Natural killer cell (primary cell): ENCODE measurements at regions not wholly inside any gene's neighbourhood (a gene's known extent, or its start where the extent isn't known, plus 50 kb on each side); places are given as distances from the start of the nearest gene placed in this dataset.
"Not testable (repeated sequence)": the region's sequence is repeated elsewhere in the genome, so short reads cannot be mapped to it uniquely, and the experiment has no call there.

Experiments
- ATAC-seq, 3 donors: fragments of 150-1000 bp in 2 of 3; fragments of 200-7000 bp in 1 of 3; cut with Tn5 transposase; 1 replicate in 1 of 3; 2 replicates in 2 of 3; pipeline ENCODE4 v1.10.0; 2021; ENCODE audit warnings: mild to moderate bottlenecking in 2 of 3, moderate library complexity in 2 of 3
- DNase-seq, 2 donors: peaks; one replicate each; pipeline versions ENCODE4 v3.0.0 to v3.0.0-alpha.2; 2013 to 2021; ENCODE audit warnings: mixed read lengths in 1 of 2
- H3K27ac ChIP-seq: one replicate; pipeline ENCODE4 v1.5.1; 2013; ENCODE audit warnings: mild to moderate bottlenecking, low read length
- H3K27me3 ChIP-seq: one replicate; pipeline ENCODE4 v1.6.1; 2013; ENCODE audit warnings: low read length; ENCODE audit not compliant: control insufficient read depth, insufficient read depth
- H3K36me3 ChIP-seq: one replicate; pipeline ENCODE4 v1.6.1; 2013; ENCODE audit warnings: low read length; ENCODE audit not compliant: control insufficient read depth, insufficient read depth
- H3K4me1 ChIP-seq: one replicate; pipeline ENCODE4 v1.6.1; 2013; ENCODE audit warnings: low read length; ENCODE audit not compliant: control insufficient read depth, insufficient read depth
- H3K4me3 ChIP-seq: one replicate; pipeline ENCODE4 v1.5.1; 2013; ENCODE audit warnings: low read length
- H3K9me3 ChIP-seq: one replicate; pipeline ENCODE4 v1.6.1; 2013; ENCODE audit warnings: low read length; ENCODE audit not compliant: control insufficient read depth, insufficient read depth
- H3K27ac Mint-ChIP-seq, 2 donors: one replicate each; pipeline ENCODE4 v1.8.0; 2022; ENCODE audit warnings: mild to moderate bottlenecking in 2 of 2, mixed read lengths in 2 of 2, moderate library complexity in 1 of 2
- H3K27me3 Mint-ChIP-seq, 2 donors: one replicate each; pipeline ENCODE4 v1.8.0; 2022; ENCODE audit warnings: low read depth in 2 of 2, mixed read lengths in 2 of 2
- H3K36me3 Mint-ChIP-seq: one replicate; pipeline ENCODE4 v1.8.0; 2022; ENCODE audit warnings: mixed read lengths
- H3K4me1 Mint-ChIP-seq, 2 donors: one replicate each; pipeline ENCODE4 v1.8.0; 2022; ENCODE audit warnings: mixed read lengths in 2 of 2
- H3K4me3 Mint-ChIP-seq: one replicate; pipeline ENCODE4 v1.8.0; 2022; ENCODE audit warnings: mild to moderate bottlenecking, moderate library complexity, mixed read lengths
- H3K9me3 Mint-ChIP-seq, 2 donors: one replicate each; pipeline ENCODE4 v1.8.0; 2022; ENCODE audit warnings: mixed read lengths in 2 of 2
- WGBS: methylation state at CpG from one replicate; pipeline ENCODE4 v1.1.7; 2013; ENCODE audit warnings: missing lambda C conversion rate; ENCODE audit not compliant: insufficient coverage; 5-methylcytosine and 5-hydroxymethylcytosine counted together
- intact Hi-C: fragments of 100-400 bp; cut with micrococcal nuclease; formaldehyde crosslinking; loops from one replicate; pipeline ENCODE4 v1.14.2; 2022
- TF ChIP-seq, protein P1 (sequence below): fragments of 200-600 bp; IDR thresholded peaks from one replicate; pipeline ENCODE4 v1.8.0; 2022; ENCODE audit warnings: antibody characterized with exemption

- DNase-seq (no peak), ATAC-seq (no peak)
- Histone ChIP-seq H3K27ac (no peak overlapping the region), H3K36me3 (no peaks in the 10 kb centered on the region), H3K4me1 (no peaks in the 10 kb centered on the region), H3K4me3 (no peak overlapping the region), H3K27me3 (no peaks in the 10 kb centered on the region), H3K9me3 (no peaks in the 10 kb centered on the region)
- intact Hi-C loops, result no loop called here
- Mint-ChIP-seq H3K9me3 (peaks cover 3 to 4% of the 10 kb centered on the region in 2 donors), H3K4me1 (no peaks in the 10 kb centered on the region), H3K27me3 (no peaks in the 10 kb centered on the region), H3K4me3 (no peak overlapping the region), H3K27ac (no peak overlapping the region), H3K36me3 (no peaks in the 10 kb centered on the region)
- WGBS, result 81% methylated on average over 2 of the region's 4 CpGs
- TF ChIP-seq, protein P1, sequence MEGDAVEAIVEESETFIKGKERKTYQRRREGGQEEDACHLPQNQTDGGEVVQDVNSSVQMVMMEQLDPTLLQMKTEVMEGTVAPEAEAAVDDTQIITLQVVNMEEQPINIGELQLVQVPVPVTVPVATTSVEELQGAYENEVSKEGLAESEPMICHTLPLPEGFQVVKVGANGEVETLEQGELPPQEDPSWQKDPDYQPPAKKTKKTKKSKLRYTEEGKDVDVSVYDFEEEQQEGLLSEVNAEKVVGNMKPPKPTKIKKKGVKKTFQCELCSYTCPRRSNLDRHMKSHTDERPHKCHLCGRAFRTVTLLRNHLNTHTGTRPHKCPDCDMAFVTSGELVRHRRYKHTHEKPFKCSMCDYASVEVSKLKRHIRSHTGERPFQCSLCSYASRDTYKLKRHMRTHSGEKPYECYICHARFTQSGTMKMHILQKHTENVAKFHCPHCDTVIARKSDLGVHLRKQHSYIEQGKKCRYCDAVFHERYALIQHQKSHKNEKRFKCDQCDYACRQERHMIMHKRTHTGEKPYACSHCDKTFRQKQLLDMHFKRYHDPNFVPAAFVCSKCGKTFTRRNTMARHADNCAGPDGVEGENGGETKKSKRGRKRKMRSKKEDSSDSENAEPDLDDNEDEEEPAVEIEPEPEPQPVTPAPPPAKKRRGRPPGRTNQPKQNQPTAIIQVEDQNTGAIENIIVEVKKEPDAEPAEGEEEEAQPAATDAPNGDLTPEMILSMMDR, result no peak
These were observed 91.1 kb upstream of the CDH2 start for GRCh38 chr18:28267878-28268625.

DNA sequence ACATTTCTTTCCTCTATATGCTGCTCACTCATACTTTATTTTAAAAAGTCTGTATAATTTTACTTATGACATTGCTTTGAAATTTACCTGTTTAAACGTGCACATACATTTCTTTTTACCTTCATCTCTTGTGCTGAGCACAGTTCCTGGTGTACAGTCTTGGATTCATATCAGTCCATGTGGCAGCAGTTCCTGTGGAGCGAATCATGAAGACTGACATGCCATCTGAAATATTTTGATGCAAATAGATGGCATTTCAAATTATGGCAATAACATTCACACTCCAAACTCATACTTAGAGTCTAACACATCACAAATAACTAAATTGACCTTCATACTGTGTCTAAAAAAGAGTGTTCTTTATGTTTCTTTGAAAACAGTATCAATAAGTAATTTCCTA lies 90.3 kb upstream of the CDH2 start:
- H3K36me3 Mint-ChIP-seq, result no peaks in the 10 kb centered on the region
- no peak overlapping the region for H3K27ac Mint-ChIP-seq
- no peaks in the 10 kb centered on the region for H3K9me3 ChIP-seq
- no peak overlapping the region for H3K4me3 ChIP-seq
- H3K27me3 ChIP-seq, result no peaks in the 10 kb centered on the region
- intact Hi-C loops, result no loop called here
- TF ChIP-seq, protein P1, result no peak
- no peak for ATAC-seq
- DNase-seq, result no peak
- no peaks in the 10 kb centered on the region for H3K4me1 Mint-ChIP-seq
- H3K9me3 Mint-ChIP-seq, result peaks cover 2 to 3% of the 10 kb centered on the region in 2 donors
- no peak overlapping the region for H3K27ac ChIP-seq
- H3K27me3 Mint-ChIP-seq, result no peaks in the 10 kb centered on the region
- H3K4me1 ChIP-seq, result no peaks in the 10 kb centered on the region
- no peaks in the 10 kb centered on the region for H3K36me3 ChIP-seq
- H3K4me3 Mint-ChIP-seq, result no peak overlapping the region
- 69% methylated on average over 2 of the region's 2 CpGs for WGBS

GRCh38 chr18:28256166-28256565 lies 79.2 kb upstream of the CDH2 start:
- H3K4me1 ChIP-seq, result no peaks in the 10 kb centered on the region
- no peak overlapping the region for H3K4me3 Mint-ChIP-seq
- TF ChIP-seq, protein P1, result no peak
- H3K4me3 ChIP-seq, result no peak overlapping the region
- no peak overlapping the region for H3K27ac ChIP-seq
- no peaks in the 10 kb centered on the region for H3K36me3 ChIP-seq
- no peaks in the 10 kb centered on the region for H3K36me3 Mint-ChIP-seq
- DNase-seq (no peak), ATAC-seq (no peak)
- no peaks in the 10 kb centered on the region for H3K4me1 Mint-ChIP-seq
- intact Hi-C loops, result no loop called here
- WGBS, result no CpG with 5 or more reads among the region's 2 CpGs
- no peaks in the 10 kb centered on the region for H3K27me3 ChIP-seq
- H3K27me3 Mint-ChIP-seq, result no peaks in the 10 kb centered on the region
- no peak overlapping the region for H3K27ac Mint-ChIP-seq
- H3K9me3 Mint-ChIP-seq, result peaks cover 6 to 8% of the 10 kb centered on the region in 2 donors
- no peaks in the 10 kb centered on the region for H3K9me3 ChIP-seq

DNA sequence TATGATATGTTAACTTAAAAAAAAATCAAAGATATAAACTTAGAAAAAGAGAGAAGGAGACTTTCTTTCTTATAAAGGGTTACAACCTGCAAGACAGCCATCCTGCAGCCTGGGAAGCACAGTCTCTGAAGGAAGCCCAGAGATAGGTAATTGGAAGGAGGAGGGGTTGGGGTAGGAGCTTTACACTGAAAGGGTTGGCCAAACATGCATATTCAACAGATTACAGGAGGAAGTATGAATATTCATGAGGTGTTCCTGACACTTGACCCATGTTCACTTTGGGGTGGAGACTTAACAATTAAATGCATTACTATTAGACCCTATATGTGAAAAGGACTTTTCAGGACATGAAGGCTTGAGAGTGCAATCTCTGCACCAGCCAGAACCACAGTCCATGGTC lies 71.7 kb upstream of the CDH2 start:
- Mint-ChIP-seq H3K4me1 (no peaks in the 10 kb centered on the region), H3K27me3 (no peaks in the 10 kb centered on the region), H3K36me3 (no peaks in the 10 kb centered on the region)

DNA sequence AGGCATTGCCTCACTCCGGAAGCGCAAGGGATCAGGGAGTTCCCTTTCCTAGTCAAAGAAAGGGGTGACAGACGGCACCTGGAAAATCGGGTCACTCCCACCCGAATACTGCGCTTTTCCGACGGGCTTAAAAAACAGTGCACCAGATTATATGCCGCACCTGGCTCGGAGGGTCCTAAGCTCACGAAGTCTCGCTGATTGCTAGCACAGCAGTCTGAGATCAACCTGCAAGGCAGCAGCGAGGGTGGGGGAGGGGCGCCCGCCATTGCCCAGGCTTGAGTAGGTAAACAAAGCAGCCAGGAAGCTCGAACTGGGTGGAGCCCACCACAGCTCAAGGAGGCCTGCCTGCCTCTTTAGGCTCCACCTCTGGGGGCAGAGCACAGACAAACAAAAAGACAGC lies 63.7 kb upstream of the CDH2 start:
- H3K4me3 ChIP-seq, H3K9me3 ChIP-seq, H3K4me1 ChIP-seq, H3K4me3 Mint-ChIP-seq, DNase-seq, H3K27ac Mint-ChIP-seq, H3K36me3 Mint-ChIP-seq, H3K27me3 ChIP-seq, H3K27me3 Mint-ChIP-seq, H3K4me1 Mint-ChIP-seq, ATAC-seq, intact Hi-C loops, H3K9me3 Mint-ChIP-seq, H3K36me3 ChIP-seq, H3K27ac ChIP-seq: not testable (repeated sequence)
- WGBS, result 93% methylated on average over 15 of the region's 16 CpGs

More for the DNA sequence above, 71.7 kb upstream of the CDH2 start:
- Mint-ChIP-seq H3K4me3 (no peak overlapping the region), H3K27ac (no peak overlapping the region), H3K9me3 (peaks cover 3 to 8% of the 10 kb centered on the region in 2 donors)
- DNase-seq (no peak), ATAC-seq (no peak)
- Histone ChIP-seq H3K27me3 (no peaks in the 10 kb centered on the region), H3K36me3 (no peaks in the 10 kb centered on the region), H3K4me1 (no peaks in the 10 kb centered on the region), H3K4me3 (no peak overlapping the region), H3K27ac (no peak overlapping the region), H3K9me3 (no peaks in the 10 kb centered on the region)
- TF ChIP-seq, protein P1, result no peak
- intact Hi-C loops, result no loop called here
